ENCODE measurements at regions not wholly inside any gene's neighbourhood (a gene's known extent, or its start where the extent isn't known, plus 50 kb on each side); places are given as distances from the start of the nearest gene placed in this dataset.
"Not testable (repeated sequence)": the region's sequence is repeated elsewhere in the genome, so short reads cannot be mapped to it uniquely, and the experiment has no call there.

DNA sequence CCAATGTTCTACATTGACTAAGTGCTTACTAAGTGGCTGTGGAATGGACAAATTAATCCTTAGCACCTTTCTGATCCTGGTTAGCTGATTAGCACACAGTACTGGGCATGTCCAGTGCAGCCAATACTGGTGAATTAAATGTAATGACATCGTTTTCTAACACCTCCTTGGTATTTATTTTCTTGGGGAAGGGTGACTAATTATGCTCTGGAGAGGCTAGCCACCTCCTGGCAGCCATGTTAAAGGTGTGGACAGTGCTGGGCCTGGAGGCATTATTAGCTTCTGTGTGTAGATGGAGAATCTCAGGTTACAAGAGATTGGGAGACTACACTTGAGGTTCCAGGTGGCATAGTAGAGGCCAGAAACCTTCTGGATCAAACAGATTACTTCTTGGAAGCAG, 230.9 kb upstream of the DDHD1 start:
- DNase-seq (ENCODE audit: low spot score in 2 of 2) (no peak), FAIRE-seq (no peak)

DNA sequence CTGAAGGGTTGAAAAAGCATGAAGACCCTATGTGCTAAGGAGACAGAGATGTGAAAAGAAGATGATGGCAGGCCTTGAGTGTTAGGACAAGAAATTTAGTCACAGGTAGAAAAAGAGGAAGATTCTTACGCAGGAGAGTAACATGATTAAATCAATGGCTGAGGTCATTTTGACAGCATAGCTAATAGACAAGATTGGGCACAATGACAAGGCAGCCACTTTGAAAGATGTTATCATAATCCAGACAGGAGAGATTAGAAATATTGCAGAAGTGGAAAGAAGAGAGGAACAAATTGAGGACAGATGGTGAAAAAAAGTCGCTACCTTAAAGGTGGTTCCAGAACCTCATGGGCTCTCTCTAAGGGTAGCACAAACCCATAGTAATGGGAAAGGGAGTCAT, 228.8 kb upstream of the DDHD1 start:
- DNase-seq (ENCODE audit: low spot score in 2 of 2): no peak
- FAIRE-seq: no peak

DNA sequence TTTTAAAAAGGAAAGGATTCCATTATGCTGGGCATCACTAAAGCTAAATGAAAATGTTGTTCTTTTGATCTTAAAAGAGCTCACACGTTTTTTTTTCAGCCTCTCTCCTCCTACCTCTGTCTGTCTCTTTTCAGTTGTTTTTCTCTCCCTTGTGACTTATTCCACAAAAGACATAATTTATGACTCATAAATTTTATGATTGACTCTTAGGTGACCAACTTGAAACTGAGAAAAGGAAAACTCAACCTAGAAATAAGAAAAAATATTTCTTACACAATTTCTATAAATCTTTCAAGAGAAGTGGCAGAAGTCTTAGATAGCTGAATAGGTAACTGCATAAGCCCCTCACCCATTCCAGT, 227.7 kb upstream of the DDHD1 start:
- FAIRE-seq: no peak
- no peak for DNase-seq (ENCODE audit: low spot score in 2 of 2)

DNA sequence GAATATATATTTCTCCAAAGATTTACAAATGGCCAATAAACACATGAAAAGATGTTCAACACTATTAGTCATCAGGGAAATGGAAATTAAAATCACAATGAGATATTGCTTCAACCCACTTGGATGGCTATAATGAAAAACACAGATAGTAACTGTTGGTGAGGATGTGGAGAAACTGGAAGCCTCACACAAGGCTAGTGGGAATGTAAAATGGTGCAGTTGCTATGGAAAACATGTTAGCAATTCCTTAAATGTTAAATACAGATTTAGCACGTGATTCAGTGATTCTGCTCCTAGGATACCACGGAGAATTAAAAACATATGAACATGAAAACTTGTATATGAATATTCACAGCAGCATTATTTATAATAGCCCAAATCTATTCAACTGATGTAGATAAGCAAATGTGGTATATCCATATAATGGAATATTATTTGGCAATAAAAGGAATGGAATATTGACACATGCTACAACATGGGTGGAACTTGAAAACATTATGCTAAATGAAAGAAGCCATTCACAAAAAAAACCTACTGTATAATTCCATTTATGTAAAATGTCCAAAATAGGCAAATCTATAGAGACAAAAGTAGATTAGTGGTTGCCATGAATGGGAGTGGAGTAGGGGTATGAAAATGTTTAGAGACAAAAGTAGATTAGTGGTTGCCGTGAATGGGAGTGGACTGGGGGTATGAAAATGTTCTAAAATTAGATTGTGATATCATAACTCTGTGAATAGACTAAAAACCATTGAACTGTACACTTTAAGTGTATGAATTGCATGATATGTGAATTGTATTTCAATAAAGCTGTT, 227.1 kb upstream of the DDHD1 start:
- FAIRE-seq (no peak), DNase-seq (ENCODE audit: low spot score in 2 of 2) (no peak)

DNA sequence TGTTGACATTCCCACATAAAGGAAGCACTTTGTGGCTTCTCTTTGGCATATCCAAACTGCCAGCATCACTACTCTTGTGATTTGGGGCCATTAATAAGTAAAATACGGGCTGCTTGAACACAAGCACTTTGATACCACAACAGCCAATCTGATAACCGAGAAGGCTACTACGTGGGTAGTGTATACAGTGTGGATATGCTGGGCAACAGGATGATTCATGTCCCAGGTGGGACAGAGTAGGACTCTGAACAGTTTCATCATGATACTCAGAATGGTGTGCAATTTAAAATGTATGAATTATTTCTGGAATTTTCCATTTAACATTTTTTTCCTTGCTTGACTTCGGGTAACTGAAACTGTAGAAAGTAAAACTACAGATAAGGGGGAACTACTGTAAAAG, 225.0 kb upstream of the DDHD1 start:
- FAIRE-seq: no peak
- no peak for DNase-seq (ENCODE audit: low spot score in 2 of 2)

DNA sequence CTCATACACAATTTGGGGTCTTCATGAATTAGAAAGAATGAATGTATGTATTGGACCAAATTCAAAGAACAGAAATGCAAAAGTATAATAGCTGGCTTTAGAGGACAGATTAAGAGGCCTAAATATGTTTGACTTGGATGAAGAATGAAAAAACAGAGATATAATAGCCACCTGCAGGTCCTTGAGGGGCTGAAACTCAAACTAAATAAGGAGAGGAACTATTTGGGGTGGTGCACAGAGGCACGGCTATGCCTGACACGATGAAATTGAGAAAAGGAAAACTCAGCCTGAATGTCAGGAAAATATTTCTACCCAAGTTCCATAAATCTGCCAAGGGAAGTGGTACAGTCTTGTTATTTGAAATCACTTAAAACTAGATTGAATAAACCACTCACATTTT, 222.9 kb upstream of the DDHD1 start:
- FAIRE-seq (no peak), DNase-seq (ENCODE audit: low spot score in 2 of 2) (no peak)

DNA sequence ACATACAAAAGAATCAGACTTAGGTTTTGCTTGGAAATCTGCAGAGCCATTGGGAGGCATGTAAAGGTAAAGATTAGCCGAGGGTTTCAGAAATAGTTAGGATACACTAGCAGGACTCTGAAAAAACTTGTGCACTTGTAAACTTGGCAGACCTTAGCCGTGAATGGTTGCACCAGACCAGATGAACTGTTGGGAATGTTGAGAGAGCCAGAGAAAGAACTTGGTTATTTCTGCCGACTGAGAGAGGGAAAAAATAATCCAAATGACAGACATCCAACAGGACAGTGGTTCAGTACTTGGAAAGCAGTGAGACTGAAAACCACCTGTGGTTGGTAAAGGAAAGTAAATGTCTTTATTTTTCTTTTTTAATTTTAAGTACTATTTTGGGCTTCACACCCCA, 222.5 kb upstream of the DDHD1 start:
- DNase-seq (ENCODE audit: low spot score in 2 of 2) (no peak), FAIRE-seq (no peak)

DNA sequence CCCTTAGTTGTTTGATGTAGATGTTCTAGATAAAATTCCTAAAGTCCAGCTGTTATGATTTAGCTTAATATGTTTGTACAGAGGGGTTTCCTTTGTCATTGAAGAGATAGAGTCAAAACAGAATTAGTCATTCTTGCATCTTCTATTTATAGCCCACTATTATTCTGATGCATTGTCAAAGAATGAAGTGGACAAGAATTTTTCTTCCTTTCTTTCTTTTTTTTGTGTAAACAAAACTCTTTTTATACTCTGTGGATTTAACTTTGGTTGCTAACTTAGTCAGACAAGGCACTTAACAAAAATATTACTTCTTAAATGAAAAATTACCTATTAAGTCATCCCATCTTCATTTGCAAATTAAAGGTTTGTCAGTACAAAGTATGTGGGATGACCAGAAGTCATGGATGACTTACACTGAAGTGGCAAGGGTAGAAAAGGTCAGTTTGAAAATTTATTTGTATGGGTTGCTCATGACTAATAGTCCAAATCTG, 215.6 kb upstream of the DDHD1 start:
- FAIRE-seq: no peak

DNA sequence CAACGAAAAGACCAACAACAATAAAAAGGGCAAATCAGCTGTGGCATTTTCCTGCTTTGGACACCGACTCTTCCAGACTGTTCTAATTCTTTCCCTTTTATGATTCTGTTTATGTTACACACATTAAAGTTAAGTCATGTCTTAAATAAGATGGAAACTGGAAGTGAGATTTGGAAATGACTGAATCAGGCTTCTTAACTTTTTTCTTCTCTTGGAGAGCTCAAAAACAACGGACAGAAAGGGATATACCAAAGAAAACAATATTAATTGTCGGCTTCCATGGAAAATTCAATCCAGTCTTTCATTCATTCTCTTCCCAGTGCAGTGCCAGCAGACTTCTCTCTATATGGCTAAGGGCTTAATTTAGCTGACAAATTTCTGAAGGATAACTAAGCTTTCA, 214.9 kb upstream of the DDHD1 start:
- FAIRE-seq (no peak), DNase-seq (ENCODE audit: low spot score in 2 of 2) (no peak)

More for the DNA sequence above, 215.6 kb upstream of the DDHD1 start:
- no peak for DNase-seq (ENCODE audit: low spot score in 2 of 2)

DNA sequence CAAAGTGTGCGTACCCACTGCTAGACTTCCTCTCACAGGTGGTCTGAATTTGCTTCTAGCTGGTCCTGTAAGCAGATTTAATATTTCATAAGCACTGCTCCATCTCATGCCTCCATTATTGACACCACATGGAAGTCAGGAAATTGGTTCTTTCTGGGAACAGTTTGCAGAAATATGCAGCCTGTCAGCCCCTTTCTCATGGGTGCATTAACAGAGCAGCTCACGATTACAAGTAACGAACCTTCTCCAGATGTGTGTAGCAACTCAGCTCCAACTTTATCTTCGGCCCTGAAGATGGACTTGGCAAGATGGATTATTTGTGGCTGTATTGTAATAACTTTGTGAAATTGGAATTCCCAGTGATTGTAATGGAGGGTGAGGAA, 214.5 kb upstream of the DDHD1 start:
- DNase-seq (ENCODE audit: low spot score in 2 of 2) (no peak), FAIRE-seq (no peak)

DNA sequence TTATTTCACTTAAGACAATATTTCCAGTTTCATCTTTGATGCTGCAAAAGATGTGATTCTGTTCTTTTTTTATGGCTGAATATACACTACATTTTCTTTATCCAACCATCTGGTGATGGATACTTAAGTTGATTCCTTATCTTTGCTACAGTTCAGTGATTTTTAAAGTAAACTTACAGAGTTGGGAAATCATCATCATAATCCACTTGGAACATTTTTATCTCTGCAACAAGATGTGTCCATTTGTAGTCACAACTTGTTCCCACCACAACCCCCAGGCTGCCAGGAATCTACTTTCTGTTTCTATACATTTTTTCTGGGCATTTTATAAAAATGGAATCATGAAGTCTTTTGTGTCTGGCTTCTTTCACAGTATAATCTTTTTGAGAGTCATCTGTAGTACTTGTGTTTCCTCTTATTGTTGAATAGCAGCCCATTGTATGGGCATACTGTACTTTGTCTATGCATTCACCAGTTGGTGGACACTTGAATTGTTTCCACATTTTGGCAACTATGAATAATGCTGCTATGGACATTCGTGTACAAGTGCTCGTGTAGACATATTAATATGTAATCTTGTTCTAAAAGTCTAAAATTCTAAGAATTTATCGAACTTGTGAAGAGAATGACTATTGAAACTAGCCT, 212.5 kb upstream of the DDHD1 start:
- no peak for DNase-seq (ENCODE audit: low spot score in 2 of 2)
- FAIRE-seq: no peak

DNA sequence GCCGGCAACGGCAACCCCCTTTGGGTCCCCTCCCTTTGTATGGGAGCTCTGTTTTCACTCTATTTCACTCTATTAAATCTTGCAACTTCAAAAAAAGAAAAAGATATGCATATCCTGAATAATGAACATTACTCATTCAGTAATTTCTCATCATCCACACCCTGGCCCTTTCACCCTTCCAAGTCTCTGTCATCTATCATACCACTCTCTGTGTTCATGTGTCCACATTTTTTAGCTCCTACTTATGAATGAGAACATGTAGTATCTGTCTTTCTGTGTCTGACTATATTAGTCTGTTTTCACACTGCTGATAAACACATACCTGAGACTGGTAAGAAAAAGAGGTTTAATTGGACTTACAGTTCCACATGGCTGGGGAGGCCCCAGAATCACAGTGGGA, 209.8 kb upstream of the DDHD1 start:
- not testable (repeated sequence) for DNase-seq (ENCODE audit: low spot score in 2 of 2); FAIRE-seq

DNA sequence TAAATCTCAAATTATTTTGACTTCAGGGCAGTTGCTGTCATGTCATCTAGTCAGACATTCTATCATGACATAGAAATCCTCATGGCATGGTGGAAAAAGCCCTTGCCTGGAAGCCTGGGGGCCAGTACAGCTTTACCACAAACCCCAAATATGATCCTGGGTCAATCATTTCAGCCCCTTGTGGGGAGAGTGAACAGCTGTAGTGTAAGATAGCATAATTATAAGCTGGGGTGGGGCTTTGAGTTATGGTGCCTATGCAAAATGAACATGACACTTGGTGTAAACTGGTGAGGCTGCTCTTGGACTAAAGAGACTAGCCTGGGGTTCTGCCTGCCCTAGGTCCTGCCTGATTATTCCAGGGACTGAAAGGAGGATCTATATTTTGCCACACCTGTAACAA, 207.7 kb upstream of the DDHD1 start:
- DNase-seq (ENCODE audit: low spot score in 2 of 2) (no peak), FAIRE-seq (no peak)

DNA sequence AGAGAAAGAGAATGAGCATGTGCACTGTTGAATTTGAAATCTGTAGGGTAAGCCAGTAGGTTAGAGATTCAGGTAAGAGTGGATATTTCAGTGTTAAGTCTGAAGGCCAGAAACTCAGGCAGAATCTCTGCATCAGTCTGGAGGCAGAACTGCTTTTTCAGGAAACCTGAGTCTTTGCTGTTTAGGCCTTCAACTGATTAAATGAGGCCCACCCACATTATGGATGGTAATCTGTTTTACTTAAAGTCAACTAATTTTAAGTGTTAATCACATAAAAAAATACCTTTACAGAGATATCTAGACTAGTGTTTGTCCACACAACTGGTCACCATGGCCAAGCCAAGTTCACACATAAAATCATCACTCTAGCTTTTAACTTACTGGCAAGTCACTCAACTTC, 205.0 kb upstream of the DDHD1 start:
- no peak for FAIRE-seq
- DNase-seq (ENCODE audit: low spot score in 2 of 2): no peak

DNA sequence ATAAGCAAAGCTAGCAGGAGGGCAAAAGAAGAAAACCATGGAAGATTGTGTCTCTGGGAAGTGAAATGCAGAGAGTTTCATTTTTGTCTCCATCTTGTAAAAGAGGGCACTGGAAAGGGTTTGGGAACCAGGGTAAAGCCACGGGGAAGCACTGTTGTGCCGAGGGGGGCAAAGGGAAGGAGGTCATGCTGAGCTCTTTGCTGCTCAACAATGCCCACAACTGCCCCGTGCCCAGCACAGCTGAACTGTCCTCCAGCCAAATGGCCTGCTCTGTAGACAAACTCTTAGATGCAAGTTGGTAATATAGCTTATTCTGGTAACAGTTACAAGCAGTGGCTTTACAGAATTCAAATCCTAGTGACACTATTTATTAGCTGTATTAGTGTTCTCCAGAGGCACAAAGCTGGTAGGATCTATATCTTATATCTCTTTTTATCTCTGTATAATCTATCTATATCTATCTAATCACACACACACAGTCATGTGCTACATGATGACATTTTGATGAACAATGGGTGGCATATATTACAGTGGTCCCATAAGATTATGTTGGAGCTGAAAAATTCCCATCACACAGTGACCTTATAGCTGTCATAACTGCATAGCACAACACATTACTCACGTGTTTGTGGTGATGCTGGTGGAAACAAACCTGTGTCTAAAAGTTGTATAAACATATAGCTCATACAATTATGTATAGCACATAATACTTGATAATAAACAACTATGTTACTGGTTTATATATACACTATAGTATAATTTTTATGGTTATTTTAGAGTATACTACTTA, 203.4 kb upstream of the DDHD1 start:
- no peak for DNase-seq (ENCODE audit: low spot score in 2 of 2)
- peak; percentile 21 for FAIRE-seq

DNA sequence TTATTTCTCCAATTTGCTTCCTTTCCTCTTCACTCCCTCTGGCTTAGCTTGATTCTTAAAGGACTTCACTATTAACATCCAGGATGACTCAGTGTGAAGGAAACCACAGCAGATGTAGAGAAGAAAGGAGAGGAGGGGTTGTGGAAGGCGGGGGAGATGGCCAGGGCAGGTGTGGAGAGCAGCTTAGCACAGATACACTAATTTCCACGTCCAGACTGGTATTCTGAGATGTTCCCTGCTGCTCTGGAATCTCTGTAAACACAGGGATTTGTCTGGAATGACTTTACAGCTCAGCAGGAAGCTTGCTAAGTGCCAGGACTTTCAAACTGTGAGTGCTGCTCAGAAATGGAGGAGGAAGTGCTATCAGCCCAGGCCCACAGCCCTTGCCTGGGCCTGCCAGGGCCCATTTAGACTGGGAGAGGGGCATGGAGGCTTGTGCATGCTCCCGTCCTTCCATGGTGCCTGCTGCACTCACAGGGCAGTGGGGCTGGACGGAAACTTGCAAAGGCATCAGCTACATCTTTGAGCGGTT, 202.5 kb upstream of the DDHD1 start:
- no peak for FAIRE-seq

DNA sequence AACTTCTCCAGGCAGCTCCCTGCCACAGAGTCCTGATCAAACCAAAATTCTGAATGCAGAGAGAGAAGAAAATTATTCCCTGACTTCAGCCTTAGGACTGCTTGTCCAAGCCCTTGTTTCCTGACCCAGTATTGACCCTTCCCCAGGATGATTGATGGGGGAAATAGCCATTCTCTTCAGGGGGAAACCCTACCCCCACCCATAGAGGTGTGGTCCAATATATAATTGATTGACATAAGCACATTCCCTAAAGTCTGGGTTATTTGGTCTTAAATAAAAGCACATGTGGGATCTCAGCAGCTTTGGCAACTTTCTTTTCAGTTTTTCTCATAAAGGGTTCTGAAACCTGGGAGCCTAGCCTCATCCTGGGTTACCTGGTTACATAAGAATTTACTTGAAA, 201.2 kb upstream of the DDHD1 start:
- DNase-seq (ENCODE audit: low spot score in 2 of 2): no peak
- FAIRE-seq: no peak

More for the DNA sequence above, 202.5 kb upstream of the DDHD1 start:
- peak in 1 of 2 donors; percentile 7 for DNase-seq (ENCODE audit: low spot score in 2 of 2)

DNA sequence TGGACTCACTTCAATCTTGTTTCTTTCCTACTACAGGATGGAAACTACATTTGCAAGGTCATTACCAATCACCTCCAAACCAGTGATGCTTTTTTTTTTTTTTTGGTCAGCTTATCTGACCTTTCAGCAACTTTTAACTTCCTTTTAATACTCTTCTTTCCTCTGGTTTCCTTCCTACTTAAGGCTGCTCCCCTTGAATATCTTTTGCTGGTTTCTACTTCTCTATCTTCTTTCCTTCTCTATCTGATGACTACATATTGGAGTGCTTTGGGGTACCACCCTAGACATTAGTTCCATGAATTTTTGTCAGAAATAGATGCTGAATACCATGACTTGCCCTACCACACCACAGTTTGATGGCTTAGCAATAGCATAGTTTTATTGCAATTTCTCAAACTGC, 197.7 kb upstream of the DDHD1 start:
- DNase-seq (ENCODE audit: low spot score in 2 of 2): no peak
- no peak for FAIRE-seq

DNA sequence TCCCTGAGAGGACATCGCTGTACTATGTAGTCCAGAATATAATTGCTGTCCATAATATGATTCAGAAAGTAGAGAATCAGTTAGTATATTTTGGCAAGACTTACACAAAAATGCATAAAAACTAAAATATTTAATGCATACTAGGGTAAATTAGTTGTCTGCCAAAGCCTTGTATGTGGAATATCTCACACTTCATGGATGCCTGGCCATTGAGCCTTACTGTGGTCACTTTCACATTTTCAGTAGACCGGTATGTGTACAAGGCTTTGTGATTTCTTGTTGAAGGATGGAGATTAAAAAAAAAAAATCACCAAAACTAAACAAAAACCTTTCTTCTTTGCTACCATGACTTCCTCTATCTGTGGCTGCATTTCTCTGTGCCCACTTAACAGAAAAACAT, 197.3 kb upstream of the DDHD1 start:
- no peak for FAIRE-seq
- DNase-seq (ENCODE audit: low spot score in 2 of 2): no peak

DNA sequence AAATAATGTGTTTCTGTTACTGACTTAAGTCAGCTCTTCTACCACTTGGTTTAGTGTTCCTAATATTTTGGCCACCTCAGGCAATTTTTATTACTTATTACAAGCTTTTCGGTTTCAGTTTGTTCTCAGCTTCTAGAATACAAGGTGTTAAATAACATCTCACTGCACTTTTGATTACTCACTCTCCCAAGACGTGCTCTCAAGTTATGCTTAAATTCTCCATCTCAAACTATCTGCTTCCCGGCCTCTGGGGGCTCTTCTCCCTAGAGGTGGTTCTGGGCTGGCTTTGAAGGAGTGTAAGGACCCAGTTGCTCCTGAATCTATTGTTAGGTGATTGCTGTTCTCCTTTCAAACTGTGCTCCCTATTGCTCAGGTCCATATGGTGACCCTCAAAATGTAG, 193.9 kb upstream of the DDHD1 start:
- no peak for DNase-seq (ENCODE audit: low spot score in 2 of 2)
- FAIRE-seq: no peak

DNA sequence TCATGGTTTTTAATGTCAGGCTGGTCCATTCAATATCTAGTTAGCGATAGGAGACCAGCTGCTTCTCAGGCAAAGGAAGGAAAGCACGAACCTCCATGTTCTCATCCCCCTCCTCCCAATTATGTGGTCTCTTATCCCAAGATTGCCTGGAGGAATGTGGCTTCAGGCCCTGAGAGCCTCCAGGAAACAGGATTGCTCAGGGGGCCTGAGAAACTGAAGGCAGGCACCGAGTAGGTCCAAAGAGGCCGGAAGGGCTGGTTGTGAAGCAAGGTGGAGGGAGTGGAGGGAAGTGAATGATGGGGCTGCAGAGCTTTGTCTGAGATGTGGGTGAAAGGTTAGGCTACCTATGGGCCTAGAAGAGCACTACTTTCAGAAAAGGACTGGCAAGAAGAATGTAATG, 188.2 kb upstream of the DDHD1 start:
- FAIRE-seq: no peak
- DNase-seq (ENCODE audit: low spot score in 2 of 2): no peak

Measured in frontal cortex (tissue), 3 donors.